ENCODE measurements at regions not wholly inside any gene's neighbourhood (a gene's known extent, or its start where the extent isn't known, plus 50 kb on each side); places are given as distances from the start of the nearest gene placed in this dataset.
"Not testable (repeated sequence)": the region's sequence is repeated elsewhere in the genome, so short reads cannot be mapped to it uniquely, and the experiment has no call there.

DNA sequence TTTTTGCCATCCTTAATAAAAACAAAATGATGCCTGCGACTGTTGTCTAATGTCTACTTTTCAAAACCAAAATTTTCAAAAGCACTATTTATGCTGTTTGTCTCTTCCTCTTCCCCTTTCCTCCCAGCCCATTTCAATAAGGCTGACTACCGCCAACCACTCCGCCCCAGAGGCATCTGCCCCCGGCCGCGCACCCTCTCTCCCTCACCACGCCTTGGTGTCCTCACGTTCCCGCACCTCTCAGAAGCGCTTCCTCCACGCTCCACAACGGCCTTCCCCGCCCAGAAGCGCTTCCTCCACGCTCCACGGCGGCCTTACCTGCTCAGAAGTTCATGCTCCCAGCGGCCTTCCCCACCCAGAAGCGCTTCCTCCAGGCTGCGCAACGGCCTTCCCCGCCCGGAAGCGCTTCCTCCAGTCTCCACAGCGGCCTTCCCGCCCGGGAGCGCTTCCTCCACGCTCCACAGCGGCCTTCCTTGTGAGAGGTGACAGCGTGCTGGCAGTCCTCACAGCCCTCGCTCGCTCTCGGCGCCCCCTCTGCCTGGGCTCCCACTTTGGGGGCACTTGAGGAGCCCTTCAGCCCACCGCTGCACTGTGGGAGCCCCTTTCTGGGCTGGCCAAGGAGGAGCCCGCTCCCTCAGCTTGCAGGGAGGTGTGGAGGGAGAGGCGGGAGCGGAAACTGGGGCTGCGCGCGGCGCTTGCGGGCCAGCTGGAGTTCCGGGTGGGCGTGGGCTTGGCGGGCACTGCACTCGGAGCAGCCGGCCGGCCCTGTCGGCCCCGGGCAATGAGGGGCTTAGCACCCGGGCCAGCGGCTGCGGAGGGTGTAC is 490.4 kb upstream of the ZFP42 start:
- intact Hi-C loops (cut with DNase I): no loop called here
- Histone ChIP-seq H3K27me3 (ENCODE audit: control insufficient read depth, insufficient read depth, low read length) (no peaks in the 10 kb centered on the region), H3K4me1 (ENCODE audit: control insufficient read depth in 2 of 3, insufficient read depth in 2 of 3, low read depth in 1 of 3, low read length in 3 of 3) (no peaks in the 10 kb centered on the region), H3K9ac (ENCODE audit: low read length in 3 of 3) (no peak overlapping the region), H3K4me3 (ENCODE audit: low read length in 3 of 3) (no peak overlapping the region), H3K9me3 (ENCODE audit: control insufficient read depth in 2 of 3, insufficient read depth in 1 of 3, low read length in 3 of 3) (no peaks in the 10 kb centered on the region), H3K36me3 (ENCODE audit: control insufficient read depth in 2 of 3, insufficient read depth in 3 of 3, low read length in 3 of 3) (no peaks in the 10 kb centered on the region), H3K27ac (ENCODE audit: low read depth in 2 of 2, low read length in 2 of 2) (no peak overlapping the region)
- FAIRE-seq (no peak), DNase-seq (no peak)
- TF ChIP-seq CTCF (IDR thresholded peaks at IDR 0.05; ENCODE audit: borderline replicate concordance, extremely low read depth, insufficient read depth): no peak

DNA sequence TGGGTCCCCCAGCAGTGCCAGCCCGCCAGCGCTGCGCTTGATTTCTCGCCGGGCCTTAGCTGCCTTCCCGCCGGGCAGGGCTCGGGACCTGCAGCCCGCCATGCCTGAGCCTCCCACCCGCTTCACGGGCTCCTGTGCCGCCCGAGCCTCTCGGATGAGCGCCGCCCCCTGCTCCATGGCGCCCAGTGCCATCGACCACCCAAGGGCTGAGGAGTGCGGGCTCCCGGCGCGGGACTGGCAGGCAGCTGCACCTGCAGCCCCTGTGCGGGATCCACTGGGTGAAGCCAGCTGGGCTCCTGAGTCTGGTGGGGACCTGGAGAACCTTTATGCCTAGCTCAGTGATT is 489.8 kb upstream of the ZFP42 start:
- H3K4me3 ChIP-seq (ENCODE audit: low read length in 3 of 3); H3K9me3 ChIP-seq (ENCODE audit: control insufficient read depth in 2 of 3, insufficient read depth in 1 of 3, low read length in 3 of 3); intact Hi-C loops (cut with DNase I); FAIRE-seq; H3K4me1 ChIP-seq (ENCODE audit: control insufficient read depth in 2 of 3, insufficient read depth in 2 of 3, low read depth in 1 of 3, low read length in 3 of 3); H3K27ac ChIP-seq (ENCODE audit: low read depth in 2 of 2, low read length in 2 of 2); H3K27me3 ChIP-seq (ENCODE audit: control insufficient read depth, insufficient read depth, low read length); H3K9ac ChIP-seq (ENCODE audit: low read length in 3 of 3); DNase-seq; H3K36me3 ChIP-seq (ENCODE audit: control insufficient read depth in 2 of 3, insufficient read depth in 3 of 3, low read length in 3 of 3): not testable (repeated sequence)

- no peaks in the 10 kb centered on the region for H3K9me3 ChIP-seq (ENCODE audit: control insufficient read depth in 2 of 3, insufficient read depth in 1 of 3, low read length in 3 of 3)
- intact Hi-C loops (cut with DNase I): no loop called here
- no peaks in the 10 kb centered on the region for H3K36me3 ChIP-seq (ENCODE audit: control insufficient read depth in 2 of 3, insufficient read depth in 3 of 3, low read length in 3 of 3)
- H3K27ac ChIP-seq (ENCODE audit: low read depth in 2 of 2, low read length in 2 of 2): no peak overlapping the region
- FAIRE-seq (no peak), DNase-seq (no peak)
- H3K9ac ChIP-seq (ENCODE audit: low read length in 3 of 3): no peak overlapping the region
- no peaks in the 10 kb centered on the region for H3K27me3 ChIP-seq (ENCODE audit: control insufficient read depth, insufficient read depth, low read length)
- no peak for TF ChIP-seq CTCF (IDR thresholded peaks at IDR 0.05; ENCODE audit: borderline replicate concordance, extremely low read depth, insufficient read depth)
- H3K4me1 ChIP-seq (ENCODE audit: control insufficient read depth in 2 of 3, insufficient read depth in 2 of 3, low read depth in 1 of 3, low read length in 3 of 3): no peaks in the 10 kb centered on the region
- no peak overlapping the region for H3K4me3 ChIP-seq (ENCODE audit: low read length in 3 of 3)
Observed at GRCh38 chr4:187516224-187516623, 479.3 kb upstream of the ZFP42 start.

GRCh38 chr4:187541666-187542065 is 453.9 kb upstream of the ZFP42 start:
- TF ChIP-seq CTCF (IDR thresholded peaks at IDR 0.05; ENCODE audit: borderline replicate concordance, extremely low read depth, insufficient read depth): no peak
- intact Hi-C loops (cut with DNase I): no loop called here
- H3K4me3 ChIP-seq (ENCODE audit: low read length in 3 of 3): no peak overlapping the region
- H3K36me3 ChIP-seq (ENCODE audit: control insufficient read depth in 2 of 3, insufficient read depth in 3 of 3, low read length in 3 of 3): no peaks in the 10 kb centered on the region
- no peak overlapping the region for H3K27ac ChIP-seq (ENCODE audit: low read depth in 2 of 2, low read length in 2 of 2)
- no peak for FAIRE-seq
- no peaks in the 10 kb centered on the region for H3K27me3 ChIP-seq (ENCODE audit: control insufficient read depth, insufficient read depth, low read length)
- no peak overlapping the region for H3K9ac ChIP-seq (ENCODE audit: low read length in 3 of 3)
- DNase-seq: no peak
- H3K9me3 ChIP-seq (ENCODE audit: control insufficient read depth in 2 of 3, insufficient read depth in 1 of 3, low read length in 3 of 3): no peaks in the 10 kb centered on the region
- H3K4me1 ChIP-seq (ENCODE audit: control insufficient read depth in 2 of 3, insufficient read depth in 2 of 3, low read depth in 1 of 3, low read length in 3 of 3): no peaks in the 10 kb centered on the region

All from kidney (tissue), 13 donors.